ENCODE measurements at regions not wholly inside any gene's neighbourhood (a gene's known extent, or its start where the extent isn't known, plus 50 kb on each side); places are given as distances from the start of the nearest gene placed in this dataset.

GRCh38 chr2:120622159-120622869 is 113.4 kb upstream of the GLI2 start:
- no peak overlapping the region for H2BK5ac ChIP-seq (ENCODE audit: low read depth, low read length, poor library complexity)
- WGBS (ENCODE audit: extremely low coverage, insufficient coverage, insufficient read length): no CpG with 5 or more reads among the region's 13 CpGs
- H2BK120ac ChIP-seq (ENCODE audit: insufficient read depth, low read length, poor library complexity): no peak overlapping the region

GRCh38 chr2:120622886-120623753 is 112.5 kb upstream of the GLI2 start:
- H2AK5ac ChIP-seq (ENCODE audit: low read length): no peak overlapping the region
- H3K4ac ChIP-seq (ENCODE audit: low read depth, low read length): no peak overlapping the region
- H3K9me3 ChIP-seq (ENCODE audit: insufficient read depth, low read depth, low read length): peaks cover 2% of the 10 kb centered on the region
- no peak overlapping the region for H3K23ac ChIP-seq (ENCODE audit: low read length)
- no peaks in the 10 kb centered on the region for H3K27me3 ChIP-seq (ENCODE audit: insufficient read depth, low read length)
- no peak overlapping the region for H2BK120ac ChIP-seq (ENCODE audit: insufficient read depth, low read length, poor library complexity)
- no peak overlapping the region for H3K14ac ChIP-seq (ENCODE audit: low read length)
- H3K27ac ChIP-seq (ENCODE audit: low read depth, low read length): no peak overlapping the region
- H3K79me2 ChIP-seq (ENCODE audit: control insufficient read depth, insufficient read depth, low read length, poor library complexity): no peaks in the 10 kb centered on the region
- H2BK12ac ChIP-seq (ENCODE audit: low read length): no peak overlapping the region
- H3K79me1 ChIP-seq (ENCODE audit: low read length): no peaks in the 10 kb centered on the region
- WGBS (ENCODE audit: extremely low coverage, insufficient coverage, insufficient read length): no CpG with 5 or more reads among the region's 21 CpGs
- H3K4me1 ChIP-seq (ENCODE audit: control insufficient read depth in 1 of 2, insufficient read depth in 2 of 2, low read length in 2 of 2): no peaks in the 10 kb centered on the region
- DNase-seq: no peak
- H2BK5ac ChIP-seq (ENCODE audit: low read depth, low read length, poor library complexity): no peak overlapping the region
- no peaks in the 10 kb centered on the region for H3K36me3 ChIP-seq (ENCODE audit: control insufficient read depth in 1 of 2, insufficient read depth in 2 of 2, low read length in 2 of 2)
- no peak overlapping the region for H4K12ac ChIP-seq (ENCODE audit: low read depth, low read length)
- H4K91ac ChIP-seq (ENCODE audit: low read depth, low read length): no peak overlapping the region
- no peak overlapping the region for H3K9ac ChIP-seq (ENCODE audit: low read length)
- no peak overlapping the region for H3K4me3 ChIP-seq (ENCODE audit: low read depth, low read length)
- H4K8ac ChIP-seq (ENCODE audit: low read depth, low read length): no peak overlapping the region
- H2AFZ ChIP-seq (ENCODE audit: insufficient read depth, low read length, poor library complexity): no peak overlapping the region
- H3K4me2 ChIP-seq (ENCODE audit: low read length): no peak overlapping the region
- H3K18ac ChIP-seq (ENCODE audit: low read length): no peak overlapping the region

More at GRCh38 chr2:120622159-120622869, 113.4 kb upstream of the GLI2 start:
- no peaks in the 10 kb centered on the region for H3K27me3 ChIP-seq (ENCODE audit: insufficient read depth, low read length)
- H2BK12ac ChIP-seq (ENCODE audit: low read length): no peak overlapping the region
- H4K91ac ChIP-seq (ENCODE audit: low read depth, low read length): no peak overlapping the region
- peaks cover 2% of the 10 kb centered on the region for H3K9me3 ChIP-seq (ENCODE audit: insufficient read depth, low read depth, low read length)
- H3K4me3 ChIP-seq (ENCODE audit: low read depth, low read length): no peak overlapping the region
- H4K12ac ChIP-seq (ENCODE audit: low read depth, low read length): no peak overlapping the region
- no peak overlapping the region for H3K9ac ChIP-seq (ENCODE audit: low read length)
- no peak overlapping the region for H4K8ac ChIP-seq (ENCODE audit: low read depth, low read length)
- no peak overlapping the region for H2AFZ ChIP-seq (ENCODE audit: insufficient read depth, low read length, poor library complexity)
- H3K4me1 ChIP-seq (ENCODE audit: control insufficient read depth in 1 of 2, insufficient read depth in 2 of 2, low read length in 2 of 2): no peaks in the 10 kb centered on the region
- H3K79me1 ChIP-seq (ENCODE audit: low read length): no peaks in the 10 kb centered on the region
- H3K36me3 ChIP-seq (ENCODE audit: control insufficient read depth in 1 of 2, insufficient read depth in 2 of 2, low read length in 2 of 2): no peaks in the 10 kb centered on the region
- no peak overlapping the region for H3K23ac ChIP-seq (ENCODE audit: low read length)
- no peaks in the 10 kb centered on the region for H3K79me2 ChIP-seq (ENCODE audit: control insufficient read depth, insufficient read depth, low read length, poor library complexity)
- H3K27ac ChIP-seq (ENCODE audit: low read depth, low read length): no peak overlapping the region
- no peak overlapping the region for H3K4me2 ChIP-seq (ENCODE audit: low read length)
- H3K14ac ChIP-seq (ENCODE audit: low read length): no peak overlapping the region
- no peak overlapping the region for H3K18ac ChIP-seq (ENCODE audit: low read length)
- no peak overlapping the region for H2AK5ac ChIP-seq (ENCODE audit: low read length)
- H3K4ac ChIP-seq (ENCODE audit: low read depth, low read length): no peak overlapping the region
- DNase-seq: no peak

- no peaks in the 10 kb centered on the region for H3K27me3 ChIP-seq (ENCODE audit: insufficient read depth, low read length)
- no peaks in the 10 kb centered on the region for H3K79me2 ChIP-seq (ENCODE audit: control insufficient read depth, insufficient read depth, low read length, poor library complexity)
- no peak overlapping the region for H2AFZ ChIP-seq (ENCODE audit: insufficient read depth, low read length, poor library complexity)
- no peak overlapping the region for H3K4ac ChIP-seq (ENCODE audit: low read depth, low read length)
- no peak overlapping the region for H3K9ac ChIP-seq (ENCODE audit: low read length)
- no peak overlapping the region for H2AK5ac ChIP-seq (ENCODE audit: low read length)
- H4K91ac ChIP-seq (ENCODE audit: low read depth, low read length): no peak overlapping the region
- H3K27ac ChIP-seq (ENCODE audit: low read depth, low read length): no peak overlapping the region
- no peak overlapping the region for H4K8ac ChIP-seq (ENCODE audit: low read depth, low read length)
- no peak overlapping the region for H3K18ac ChIP-seq (ENCODE audit: low read length)
- no peak overlapping the region for H3K4me2 ChIP-seq (ENCODE audit: low read length)
- no peak overlapping the region for H2BK120ac ChIP-seq (ENCODE audit: insufficient read depth, low read length, poor library complexity)
- no peaks in the 10 kb centered on the region for H3K36me3 ChIP-seq (ENCODE audit: control insufficient read depth in 1 of 2, insufficient read depth in 2 of 2, low read length in 2 of 2)
- no peak overlapping the region for H3K14ac ChIP-seq (ENCODE audit: low read length)
- no peak overlapping the region for H2BK5ac ChIP-seq (ENCODE audit: low read depth, low read length, poor library complexity)
- H3K4me3 ChIP-seq (ENCODE audit: low read depth, low read length): no peak overlapping the region
- peaks cover 2% of the 10 kb centered on the region for H3K9me3 ChIP-seq (ENCODE audit: insufficient read depth, low read depth, low read length)
- no peaks in the 10 kb centered on the region for H3K4me1 ChIP-seq (ENCODE audit: control insufficient read depth in 1 of 2, insufficient read depth in 2 of 2, low read length in 2 of 2)
- H3K23ac ChIP-seq (ENCODE audit: low read length): no peak overlapping the region
- no peak overlapping the region for H2BK12ac ChIP-seq (ENCODE audit: low read length)
- H4K12ac ChIP-seq (ENCODE audit: low read depth, low read length): no peak overlapping the region
- no peaks in the 10 kb centered on the region for H3K79me1 ChIP-seq (ENCODE audit: low read length)
- WGBS (ENCODE audit: extremely low coverage, insufficient coverage, insufficient read length): no CpG with 5 or more reads among the region's 8 CpGs
- no peak for DNase-seq
Measured at GRCh38 chr2:120624061-120624737, 111.5 kb upstream of the GLI2 start.

GRCh38 chr2:120624738-120625446 is 110.8 kb upstream of the GLI2 start:
- H3K27me3 ChIP-seq (ENCODE audit: insufficient read depth, low read length): no peaks in the 10 kb centered on the region
- no peak overlapping the region for H3K4me2 ChIP-seq (ENCODE audit: low read length)
- H2BK12ac ChIP-seq (ENCODE audit: low read length): no peak overlapping the region
- H3K36me3 ChIP-seq (ENCODE audit: control insufficient read depth in 1 of 2, insufficient read depth in 2 of 2, low read length in 2 of 2): no peaks in the 10 kb centered on the region
- no peak overlapping the region for H2BK5ac ChIP-seq (ENCODE audit: low read depth, low read length, poor library complexity)
- WGBS (ENCODE audit: extremely low coverage, insufficient coverage, insufficient read length): no CpG with 5 or more reads among the region's 15 CpGs
- H3K4me3 ChIP-seq (ENCODE audit: low read depth, low read length): no peak overlapping the region
- H4K12ac ChIP-seq (ENCODE audit: low read depth, low read length): no peak overlapping the region
- H3K14ac ChIP-seq (ENCODE audit: low read length): no peak overlapping the region
- H3K79me1 ChIP-seq (ENCODE audit: low read length): no peaks in the 10 kb centered on the region
- no peak overlapping the region for H2AFZ ChIP-seq (ENCODE audit: insufficient read depth, low read length, poor library complexity)
- no peak overlapping the region for H2BK120ac ChIP-seq (ENCODE audit: insufficient read depth, low read length, poor library complexity)
- H4K91ac ChIP-seq (ENCODE audit: low read depth, low read length): no peak overlapping the region
- no peak overlapping the region for H4K8ac ChIP-seq (ENCODE audit: low read depth, low read length)
- H3K23ac ChIP-seq (ENCODE audit: low read length): no peak overlapping the region
- no peak overlapping the region for H3K18ac ChIP-seq (ENCODE audit: low read length)
- peaks cover 2% of the 10 kb centered on the region for H3K9me3 ChIP-seq (ENCODE audit: insufficient read depth, low read depth, low read length)
- H3K27ac ChIP-seq (ENCODE audit: low read depth, low read length): no peak overlapping the region
- no peaks in the 10 kb centered on the region for H3K79me2 ChIP-seq (ENCODE audit: control insufficient read depth, insufficient read depth, low read length, poor library complexity)
- H2AK5ac ChIP-seq (ENCODE audit: low read length): no peak overlapping the region
- H3K9ac ChIP-seq (ENCODE audit: low read length): no peak overlapping the region
- no peak overlapping the region for H3K4ac ChIP-seq (ENCODE audit: low read depth, low read length)
- H3K4me1 ChIP-seq (ENCODE audit: control insufficient read depth in 1 of 2, insufficient read depth in 2 of 2, low read length in 2 of 2): no peaks in the 10 kb centered on the region
- no peak for DNase-seq

All from trophoblast cell (in vitro differentiated cells and primary cell).